HG03196 (cell line): ENCODE measurements at regions not wholly inside any gene's neighbourhood (a gene's known extent, or its start where the extent isn't known, plus 50 kb on each side); places are given as distances from the start of the nearest gene placed in this dataset.

ENCODE experiments used
- ATAC-seq: cut with Tn5 transposase; IDR thresholded peaks from one replicate; pipeline ENCODE4 v1.9.1; 2021; ENCODE audit not compliant: unreplicated experiment

DNA sequence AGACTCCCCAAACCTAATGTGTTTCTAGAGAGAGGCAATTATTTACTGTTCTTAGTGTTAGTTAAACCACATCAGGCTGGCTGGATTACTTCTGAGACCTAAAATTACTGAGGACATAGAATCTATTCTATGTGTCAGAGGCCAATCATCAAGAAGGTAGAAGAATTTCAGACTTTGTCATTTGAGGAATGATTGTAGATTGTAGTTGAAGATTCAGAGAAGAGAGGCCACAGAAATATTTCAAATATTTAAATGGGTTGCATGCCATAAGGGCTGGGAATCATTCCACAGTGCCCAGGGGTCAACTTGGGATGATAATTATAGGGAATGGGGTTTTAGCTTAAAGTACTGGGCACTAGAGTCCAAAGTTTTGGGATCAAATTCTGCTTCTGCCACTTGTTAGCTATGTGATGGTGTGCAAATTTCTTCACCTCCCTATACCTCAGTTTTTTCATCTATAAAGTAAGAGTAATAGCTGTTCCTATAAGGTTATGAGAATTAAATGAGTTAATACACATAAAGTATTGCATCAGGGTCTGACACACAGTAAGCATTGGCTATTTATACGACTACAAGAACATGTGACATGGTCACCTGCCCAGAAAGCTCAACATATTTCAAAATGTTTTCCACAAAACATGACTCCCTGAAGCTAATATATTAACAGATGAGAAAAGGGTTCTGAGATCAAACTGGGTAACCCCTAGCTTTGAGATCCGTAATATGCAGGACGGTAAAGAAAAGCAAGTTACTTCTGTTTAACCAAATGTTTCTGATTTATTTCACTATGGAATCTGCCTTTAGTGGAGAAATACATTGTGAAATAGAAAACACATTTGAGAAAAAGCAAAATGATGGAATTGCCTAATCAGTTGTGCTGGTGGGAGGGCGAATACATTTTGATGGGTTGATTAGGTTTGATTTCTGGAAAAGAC lies 69.7 kb upstream of the SPAG17 start:
- ATAC-seq, result no peak

DNA sequence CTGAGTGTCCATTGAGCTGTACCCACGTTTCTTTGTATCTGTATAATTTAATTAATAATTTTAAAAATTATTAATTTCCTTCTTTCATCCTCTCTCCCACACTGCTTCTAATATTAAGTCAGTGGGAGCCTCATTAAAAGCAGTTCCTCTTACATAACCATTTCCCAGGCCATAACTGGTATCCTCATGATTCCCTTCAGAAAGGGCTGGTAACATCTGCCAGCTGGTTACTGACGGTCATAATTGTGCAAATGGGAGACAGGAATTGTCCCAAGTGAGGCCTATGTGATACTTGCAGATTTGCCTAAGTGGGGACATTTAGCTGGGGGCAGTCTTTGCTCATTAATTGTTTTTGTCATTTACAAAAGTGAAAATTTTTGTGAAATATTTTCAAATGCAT lies 69.0 kb upstream of the SPAG17 start:
- ATAC-seq, result no peak

DNA sequence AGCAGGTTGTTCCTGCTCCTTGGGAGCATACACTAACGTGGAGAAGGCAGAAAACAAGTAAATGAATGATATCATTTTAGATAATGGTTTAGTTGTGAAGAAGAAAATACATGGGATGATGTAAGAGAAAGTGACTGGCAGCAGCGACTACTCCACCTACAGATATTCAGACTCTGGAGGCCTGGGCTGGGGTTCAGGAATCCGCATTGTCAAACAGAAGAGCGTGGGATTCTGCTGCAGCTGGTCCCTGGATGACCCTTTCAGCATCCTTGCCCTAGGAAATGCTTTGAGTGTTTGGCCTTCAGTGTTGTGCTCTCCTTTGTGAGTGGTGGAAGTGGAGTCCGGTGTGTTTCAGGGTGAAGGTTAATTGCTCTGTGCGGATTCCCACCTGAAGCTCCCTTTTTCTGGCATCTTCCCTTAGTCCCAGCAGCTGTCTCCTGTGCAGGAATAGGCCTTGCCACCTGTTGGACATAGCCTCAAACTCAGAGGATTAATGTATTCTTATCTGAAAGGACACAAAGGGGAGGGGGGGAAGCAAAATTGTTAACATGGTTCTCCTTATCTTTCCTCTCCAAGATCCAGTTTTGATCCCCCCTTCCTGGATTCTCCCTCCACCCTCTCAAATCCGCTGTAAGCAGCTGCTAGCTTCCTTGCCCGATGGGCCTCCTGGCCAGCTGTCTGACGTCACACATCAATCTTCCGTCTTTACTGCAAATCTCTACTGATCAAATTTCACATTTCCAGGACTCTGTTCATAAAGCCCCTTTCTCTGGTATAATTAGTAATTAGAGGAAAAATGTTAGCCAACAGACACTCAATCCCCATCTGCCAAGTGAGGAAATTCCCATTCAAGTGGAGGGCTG lies 68.3 kb upstream of the SPAG17 start:
- no peak for ATAC-seq

DNA sequence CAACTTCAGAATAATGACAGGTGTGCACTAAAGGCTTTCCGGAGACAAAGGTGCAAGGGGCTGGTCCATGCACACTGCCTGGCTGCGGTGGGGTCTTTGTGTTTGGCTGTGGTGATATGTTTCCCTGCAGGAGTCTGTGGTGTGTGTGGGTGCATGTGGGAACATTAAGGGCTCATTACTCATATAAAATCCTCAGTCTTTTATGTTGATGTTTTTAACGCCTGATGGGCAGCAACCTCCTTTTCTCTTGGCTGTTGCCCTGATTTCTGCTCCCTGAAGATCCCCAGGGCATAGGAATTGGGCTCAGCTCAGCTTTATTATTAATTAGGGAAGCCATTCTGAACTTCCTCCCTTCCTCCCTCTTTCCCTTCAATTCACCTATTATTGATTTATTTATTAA lies 67.6 kb upstream of the SPAG17 start:
- no peak for ATAC-seq

DNA sequence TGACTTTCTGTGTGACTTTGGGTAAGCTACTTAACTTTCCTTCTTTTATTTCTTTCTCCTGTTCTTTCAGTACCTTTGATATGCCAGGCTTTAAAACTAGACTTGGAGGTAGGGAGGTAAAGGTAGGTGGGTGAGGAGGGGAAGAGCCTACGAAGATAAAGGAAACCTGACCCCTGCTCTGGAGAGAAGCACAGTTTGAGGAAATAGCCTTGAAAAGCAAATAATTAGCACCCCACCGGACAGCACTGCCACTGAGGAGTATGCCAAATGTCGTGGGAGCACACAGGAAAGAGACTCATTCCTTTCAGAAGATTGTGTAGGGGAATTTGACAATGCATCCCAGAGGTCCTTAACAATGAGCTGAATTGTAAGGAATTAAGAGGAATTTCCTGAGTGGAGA lies 65.2 kb upstream of the SPAG17 start:
- ATAC-seq, result no peak

DNA sequence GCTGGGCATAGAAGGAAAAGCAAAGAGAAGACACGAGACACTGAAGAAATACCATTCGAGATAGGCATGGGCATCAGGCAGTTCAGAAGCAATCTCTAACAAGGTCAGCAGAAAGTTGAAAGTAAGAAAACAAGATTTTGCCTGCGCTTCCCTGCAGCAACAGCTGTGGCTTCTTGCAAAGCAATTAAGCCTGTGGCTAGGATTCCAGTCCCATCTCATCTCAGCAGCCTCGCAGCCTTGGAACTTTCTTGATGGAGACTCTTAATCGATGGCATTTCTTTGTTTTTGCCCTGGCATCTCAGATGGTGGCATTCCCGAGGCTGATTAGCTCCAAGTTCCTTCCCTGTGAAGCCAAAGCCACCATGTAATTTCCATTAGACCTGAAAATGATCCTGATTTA lies 64.6 kb upstream of the SPAG17 start:
- ATAC-seq, result no peak

DNA sequence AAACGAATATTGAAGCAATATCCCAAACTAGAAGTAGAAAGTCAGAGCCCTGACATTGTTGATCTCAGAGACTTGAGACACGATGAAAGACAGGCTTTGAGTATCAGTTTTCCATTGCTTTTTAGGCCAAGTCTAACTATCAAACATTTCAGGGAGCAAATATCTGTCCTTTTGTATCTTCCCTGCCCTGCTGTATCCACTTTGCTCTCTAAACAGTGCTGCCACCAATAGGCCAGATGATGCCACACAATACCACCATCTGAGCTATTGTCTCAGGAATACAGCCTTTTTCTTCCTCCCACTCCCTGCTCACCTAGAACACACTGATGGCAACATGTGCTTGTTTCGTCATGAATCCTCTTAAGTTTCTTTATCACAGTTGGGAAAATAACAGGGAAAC lies 62.6 kb upstream of the SPAG17 start:
- ATAC-seq, result no peak

DNA sequence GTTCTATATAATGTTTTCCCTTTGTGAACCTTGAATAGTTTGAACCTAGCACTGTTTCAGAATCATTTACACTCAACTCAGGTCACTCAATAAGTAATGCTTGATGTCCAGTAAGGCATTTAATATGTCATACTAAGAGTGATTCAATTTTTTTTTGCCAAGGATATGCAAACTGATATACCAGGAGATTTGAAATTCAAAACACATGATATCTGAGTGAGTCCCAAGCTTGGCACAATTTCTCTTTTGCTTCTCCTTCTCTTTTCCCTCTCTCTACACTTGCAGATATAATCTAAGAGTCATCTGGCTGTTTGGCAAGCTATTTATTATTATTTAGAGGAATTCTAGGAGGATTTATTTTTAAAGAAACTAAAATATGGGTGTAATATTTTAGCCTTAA lies 61.6 kb upstream of the SPAG17 start:
- ATAC-seq, result no peak

DNA sequence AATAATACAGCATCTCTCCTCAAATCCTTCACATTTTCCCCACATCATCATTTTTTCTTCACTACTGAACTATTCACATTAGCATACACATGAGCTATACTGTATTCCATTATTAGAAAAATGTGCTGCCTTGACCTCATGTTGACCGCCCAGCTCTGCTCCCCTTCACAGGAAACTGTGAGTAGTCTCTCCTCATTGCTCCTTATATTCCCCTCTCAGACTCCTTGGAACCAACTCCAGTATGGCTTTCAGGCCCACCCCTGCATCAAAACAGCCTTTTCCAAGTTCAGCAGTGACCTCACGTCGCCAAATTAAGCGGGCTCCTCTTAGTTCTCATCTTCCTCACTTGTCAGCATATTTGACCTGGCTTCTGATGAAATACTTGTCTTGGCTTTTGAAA lies 59.2 kb upstream of the SPAG17 start:
- ATAC-seq, result no peak

DNA sequence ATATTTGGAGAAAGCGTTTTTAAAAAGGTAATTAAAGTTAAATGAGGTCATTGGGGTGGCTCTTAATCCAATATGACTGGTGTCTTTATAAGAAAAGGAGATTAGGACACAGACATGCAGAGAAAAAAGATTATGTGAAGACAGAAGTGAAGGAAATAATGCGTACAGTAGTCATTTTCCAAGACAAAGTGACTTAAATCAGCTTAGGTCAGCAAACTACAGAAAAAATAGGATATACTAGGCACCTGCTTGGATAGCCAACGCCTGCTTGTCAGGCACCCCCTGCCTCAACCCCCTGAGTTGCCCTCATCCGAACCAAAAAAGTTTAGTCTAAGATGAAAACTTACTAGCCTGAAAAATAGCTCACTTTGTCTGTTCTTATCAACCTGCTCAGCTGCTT lies 58.2 kb upstream of the SPAG17 start:
- no peak for ATAC-seq
